ENCODE measurements at regions not wholly inside any gene's neighbourhood (a gene's known extent, or its start where the extent isn't known, plus 50 kb on each side); places are given as distances from the start of the nearest gene placed in this dataset.

GRCh38 chr14:44029933-44030332 is 477.1 kb downstream of the FSCB start:
- no peak overlapping the region for H3K27ac ChIP-seq (ENCODE audit: low read length)
- no peak overlapping the region for H3K4me3 ChIP-seq (ENCODE audit: low read depth in 2 of 2, low read length in 2 of 2)
- H3K27me3 ChIP-seq (ENCODE audit: control insufficient read depth, insufficient read depth, low read length) = no peaks in the 10 kb centered on the region
- TF ChIP-seq CTCF (IDR thresholded peaks at IDR 0.05) (no peak), REST (IDR thresholded peaks at IDR 0.05; ENCODE audit: insufficient read depth in 1 of 2, low read depth in 2 of 2, low read length in 1 of 2) (no peak), SIN3A (IDR thresholded peaks at IDR 0.05; ENCODE audit: borderline replicate concordance, insufficient read depth, low read depth, low read length) (no peak)
- no peaks in the 10 kb centered on the region for H3K9me3 ChIP-seq (ENCODE audit: control insufficient read depth, insufficient read depth, low read depth, low read length)
- ATAC-seq (no peak), DNase-seq (ENCODE audit: low read depth, low spot score) (no peak)
- intact Hi-C loops (cut with micrococcal nuclease; ENCODE audit: unreplicated experiment) (no loop called here), in situ Hi-C loops (cut with HindIII; ENCODE audit: low pct_unique_long_range_greater_than_20kb, low sequenced_read_pairs) (no loop called here)
- BruUV-seq (replicated peaks) = no TSS peak
- H3K4me1 ChIP-seq (ENCODE audit: control insufficient read depth, insufficient read depth, low read length) = no peaks in the 10 kb centered on the region
- no peaks in the 10 kb centered on the region for H3K36me3 ChIP-seq (ENCODE audit: control insufficient read depth, insufficient read depth, low read length)
- ChIA-PET CTCF (no interaction called here), POLR2A (no interaction called here)

- ChIA-PET POLR2A (no interaction called here), CTCF (no interaction called here)
- intact Hi-C loops (cut with micrococcal nuclease; ENCODE audit: unreplicated experiment) (no loop called here), in situ Hi-C loops (cut with HindIII; ENCODE audit: low pct_unique_long_range_greater_than_20kb, low sequenced_read_pairs) (no loop called here)
- H3K27ac ChIP-seq (ENCODE audit: low read length) = no peak overlapping the region
- DNase-seq (ENCODE audit: low read depth, low spot score) (no peak), ATAC-seq (no peak)
- H3K36me3 ChIP-seq (ENCODE audit: control insufficient read depth, insufficient read depth, low read length) = no peaks in the 10 kb centered on the region
- TF ChIP-seq POLR2AphosphoS5 (IDR thresholded peaks at IDR 0.05; ENCODE audit: low read depth, low read length) (no peak), REST (IDR thresholded peaks at IDR 0.05; ENCODE audit: insufficient read depth in 1 of 2, low read depth in 2 of 2, low read length in 1 of 2) (no peak), CTCF (IDR thresholded peaks at IDR 0.05) (no peak), TCF7L2 (IDR thresholded peaks at IDR 0.05; ENCODE audit: low read depth, low read length) (no peak)
- no peak overlapping the region for H3K4me3 ChIP-seq (ENCODE audit: low read depth in 2 of 2, low read length in 2 of 2)
- no peaks in the 10 kb centered on the region for H3K9me3 ChIP-seq (ENCODE audit: control insufficient read depth, insufficient read depth, low read depth, low read length)
- no TSS peak for BruUV-seq (replicated peaks)
- no peaks in the 10 kb centered on the region for H3K27me3 ChIP-seq (ENCODE audit: control insufficient read depth, insufficient read depth, low read length)
- no peaks in the 10 kb centered on the region for H3K4me1 ChIP-seq (ENCODE audit: control insufficient read depth, insufficient read depth, low read length)
Measured at GRCh38 chr14:44027397-44027796, 479.7 kb downstream of the FSCB start.

Measured in Panc1 (cell line).